GM23338 (cell line): ENCODE measurements at regions not wholly inside any gene's neighbourhood (a gene's known extent, or its start where the extent isn't known, plus 50 kb on each side); places are given as distances from the start of the nearest gene placed in this dataset.

Experiments
- ATAC-seq: fragments of 200-7000 bp; cut with Tn5 transposase; 3 replicates; pipeline ENCODE4 v1.9.1; 2020
- DNase-seq: peaks from one replicate; pipeline ENCODE4 v3.0.0-alpha.2; 2015; ENCODE audit warnings: low spot score
- H2AFZ ChIP-seq: fragments of 200-600 bp; sonication (generic); 2 replicates; pipeline ENCODE4 v1.8.0; 2016; ENCODE audit warnings: antibody characterized with exemption, mild to moderate bottlenecking, moderate library complexity
- H3F3A ChIP-seq: fragments of 200-600 bp; sonication (generic); replicated peaks from 2 replicates; pipeline ENCODE4 v1.8.0; 2017; ENCODE audit warnings: antibody characterized with exemption, mixed run types, low read depth
- H3K27ac ChIP-seq: fragments of 200-600 bp; sonication (generic); 2 replicates; pipeline ENCODE4 v1.6.1; 2016; ENCODE audit warnings: low read depth
- H3K27me3 ChIP-seq: fragments of 200-600 bp; sonication (generic); 2 replicates; pipeline ENCODE4 v1.8.0; 2016; ENCODE audit warnings: mild to moderate bottlenecking, mixed run types, moderate library complexity; ENCODE audit not compliant: insufficient read depth
- H3K36me3 ChIP-seq: fragments of 200-600 bp; sonication (generic); 2 replicates; pipeline ENCODE4 v1.8.0; 2016; ENCODE audit warnings: mild to moderate bottlenecking; ENCODE audit not compliant: insufficient read depth
- H3K4me1 ChIP-seq: fragments of 200-600 bp; sonication (generic); 2 replicates; pipeline ENCODE4 v1.8.0; 2016; ENCODE audit warnings: mild to moderate bottlenecking, moderate library complexity; ENCODE audit not compliant: insufficient read depth
- H3K4me2 ChIP-seq: fragments of 200-600 bp; sonication (generic); 2 replicates; pipeline ENCODE4 v1.7.1; 2017; ENCODE audit warnings: mixed run types
- H3K4me3 ChIP-seq: fragments of 200-600 bp; sonication (generic); 2 replicates; pipeline ENCODE4 v1.6.1; 2016; ENCODE audit warnings: mixed run types
- H3K79me2 ChIP-seq: fragments of 200-600 bp; sonication (generic); replicated peaks from 2 replicates; pipeline ENCODE4 v1.8.0; 2017; ENCODE audit warnings: mild to moderate bottlenecking; ENCODE audit not compliant: insufficient read depth
- H3K9me2 ChIP-seq: fragments of 200-600 bp; sonication (generic); 2 replicates; pipeline ENCODE4 v1.8.0; 2017; ENCODE audit not compliant: insufficient read depth
- H4K20me1 ChIP-seq: fragments of 200-600 bp; sonication (generic); replicated peaks from 2 replicates; pipeline ENCODE4 v1.8.0; 2017; ENCODE audit warnings: mild to moderate bottlenecking; ENCODE audit not compliant: insufficient read depth
- H3K27ac Mint-ChIP-seq: 2 replicates; pipeline ENCODE4 v1.8.0; 2020; ENCODE audit warnings: inconsistent platforms, mild to moderate bottlenecking, moderate library complexity, mixed read lengths
- H3K27me3 Mint-ChIP-seq: 3 replicates; pipeline ENCODE4 v1.8.0; 2022; ENCODE audit warnings: low read depth, mild to moderate bottlenecking, moderate library complexity, mixed read lengths, inconsistent platforms; ENCODE audit not compliant: insufficient read depth, poor library complexity
- H3K36me3 Mint-ChIP-seq: 3 replicates; pipeline ENCODE4 v1.8.0; 2021; ENCODE audit warnings: low read depth, mild to moderate bottlenecking, inconsistent platforms, moderate library complexity, mixed read lengths
- H3K4me1 Mint-ChIP-seq: 3 replicates; pipeline ENCODE4 v1.8.0; 2020; ENCODE audit warnings: mild to moderate bottlenecking, inconsistent platforms, mixed read lengths
- H3K4me3 Mint-ChIP-seq: 3 replicates; pipeline ENCODE4 v1.8.0; 2021; ENCODE audit warnings: moderate library complexity, mild to moderate bottlenecking, inconsistent platforms, mixed read lengths
- H3K9me3 Mint-ChIP-seq: 3 replicates; pipeline ENCODE4 v1.8.0; 2020; ENCODE audit warnings: moderate library complexity, mild to moderate bottlenecking, inconsistent platforms, mixed read lengths
- CREB1 ChIP-seq: fragments of 250-450 bp; sonication (Bioruptor Pico); IDR thresholded peaks from 2 replicates; pipeline ENCODE4 v1.5.0; 2020; ENCODE audit warnings: low read depth, mild to moderate bottlenecking, moderate library complexity
- CTCF ChIP-seq, 2 experiments: fragments of 200-600 bp in 1 of 2; sonication (generic) in 1 of 2; conservative IDR thresholded peaks; 2 replicates each; pipeline versions ENCODE4 v1.5.1 to v1.6.1; 2016 to 2017; ENCODE audit warnings: antibody characterized with exemption in 2 of 2, low read depth in 2 of 2, mild to moderate bottlenecking in 2 of 2, moderate library complexity in 1 of 2
- EZH2 ChIP-seq: fragments of 200-600 bp; sonication (generic); IDR thresholded peaks from one replicate; pipeline ENCODE4 v1.8.0; 2017; ENCODE audit warnings: antibody characterized with exemption, mild to moderate bottlenecking, low read depth; ENCODE audit not compliant: unreplicated experiment
- EZH2phosphoT487 ChIP-seq: fragments of 200-600 bp; sonication (generic); IDR thresholded peaks from one replicate; pipeline ENCODE4 v1.8.1; 2018; ENCODE audit warnings: antibody characterized with exemption; ENCODE audit not compliant: unreplicated experiment
- JUNB ChIP-seq: IDR thresholded peaks from one replicate; pipeline ENCODE4 v1.6.1; 2016; ENCODE audit warnings: antibody characterized with exemption; ENCODE audit not compliant: unreplicated experiment
- NANOG ChIP-seq: IDR thresholded peaks from 2 replicates; pipeline ENCODE4 v1.6.1; 2016; ENCODE audit warnings: antibody characterized with exemption, borderline replicate concordance
- POLR2AphosphoS5 ChIP-seq: IDR thresholded peaks from 2 replicates; pipeline ENCODE4 v1.6.1; 2016; ENCODE audit warnings: antibody characterized with exemption, low read depth
- STAT1 ChIP-seq: IDR thresholded peaks from one replicate; pipeline ENCODE4 v1.6.1; 2016; ENCODE audit warnings: antibody characterized with exemption; ENCODE audit not compliant: unreplicated experiment
- TF ChIP-seq, protein P1 (sequence below): IDR thresholded peaks from one replicate; pipeline ENCODE4 v1.6.1; 2018; ENCODE audit warnings: antibody characterized with exemption; ENCODE audit not compliant: unreplicated experiment
- TF ChIP-seq, protein P2 (sequence below): fragments of 250-450 bp; sonication (Bioruptor Pico); IDR thresholded peaks from 2 replicates; pipeline ENCODE4 v1.5.0; 2020; ENCODE audit warnings: mild to moderate bottlenecking, moderate library complexity
- TF ChIP-seq, protein P3 (sequence below): IDR thresholded peaks from 2 replicates; pipeline ENCODE4 v1.6.1; 2016; ENCODE audit warnings: antibody characterized with exemption

DNA sequence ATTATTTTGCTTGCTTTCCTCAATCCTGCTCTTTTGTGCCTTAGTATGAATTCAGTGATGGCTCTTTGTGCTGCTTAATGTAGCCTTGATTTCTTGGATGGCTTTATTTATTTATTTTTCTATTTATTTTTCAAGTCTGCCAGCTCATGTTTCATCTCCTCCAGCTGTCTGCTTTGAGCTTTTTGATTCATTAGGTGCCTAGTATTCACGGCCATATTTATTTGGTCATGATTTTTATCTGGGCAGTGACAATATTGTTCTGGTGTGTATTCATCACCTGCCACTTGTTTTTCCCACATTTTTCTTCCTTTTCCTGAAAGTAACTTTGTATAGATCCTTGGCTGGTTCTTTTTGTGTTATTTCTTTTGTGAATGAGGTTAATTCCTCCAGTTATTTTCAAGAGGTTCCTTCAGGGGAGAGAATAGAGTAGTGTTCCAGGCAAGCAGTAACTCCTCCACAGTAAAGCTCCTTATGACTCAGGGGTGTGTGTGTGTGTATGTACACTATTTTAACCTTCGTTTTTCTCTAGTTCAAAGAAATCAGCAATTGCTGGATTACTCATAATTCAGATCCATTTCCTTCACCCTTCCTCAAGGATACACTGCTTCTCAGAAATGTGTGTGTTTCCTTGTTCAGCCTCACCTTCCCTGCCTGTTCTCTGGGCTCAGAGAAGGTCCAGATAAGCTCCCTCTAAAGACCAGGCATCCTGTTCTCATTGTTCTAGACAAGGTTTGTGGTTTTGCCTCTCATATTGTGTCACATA, 51.6 kb upstream of the PMCH start:
- TF ChIP-seq JUNB (no peak), CREB1 (no peak), CTCF (conservative IDR thresholded peaks at IDR 0.05; ENCODE audit: low read depth in 2 of 2) (no peak), EZH2phosphoT487 (no peak), EZH2 (no peak), NANOG (no peak), STAT1 (no peak), POLR2AphosphoS5 (no peak)
- TF ChIP-seq, protein P1, sequence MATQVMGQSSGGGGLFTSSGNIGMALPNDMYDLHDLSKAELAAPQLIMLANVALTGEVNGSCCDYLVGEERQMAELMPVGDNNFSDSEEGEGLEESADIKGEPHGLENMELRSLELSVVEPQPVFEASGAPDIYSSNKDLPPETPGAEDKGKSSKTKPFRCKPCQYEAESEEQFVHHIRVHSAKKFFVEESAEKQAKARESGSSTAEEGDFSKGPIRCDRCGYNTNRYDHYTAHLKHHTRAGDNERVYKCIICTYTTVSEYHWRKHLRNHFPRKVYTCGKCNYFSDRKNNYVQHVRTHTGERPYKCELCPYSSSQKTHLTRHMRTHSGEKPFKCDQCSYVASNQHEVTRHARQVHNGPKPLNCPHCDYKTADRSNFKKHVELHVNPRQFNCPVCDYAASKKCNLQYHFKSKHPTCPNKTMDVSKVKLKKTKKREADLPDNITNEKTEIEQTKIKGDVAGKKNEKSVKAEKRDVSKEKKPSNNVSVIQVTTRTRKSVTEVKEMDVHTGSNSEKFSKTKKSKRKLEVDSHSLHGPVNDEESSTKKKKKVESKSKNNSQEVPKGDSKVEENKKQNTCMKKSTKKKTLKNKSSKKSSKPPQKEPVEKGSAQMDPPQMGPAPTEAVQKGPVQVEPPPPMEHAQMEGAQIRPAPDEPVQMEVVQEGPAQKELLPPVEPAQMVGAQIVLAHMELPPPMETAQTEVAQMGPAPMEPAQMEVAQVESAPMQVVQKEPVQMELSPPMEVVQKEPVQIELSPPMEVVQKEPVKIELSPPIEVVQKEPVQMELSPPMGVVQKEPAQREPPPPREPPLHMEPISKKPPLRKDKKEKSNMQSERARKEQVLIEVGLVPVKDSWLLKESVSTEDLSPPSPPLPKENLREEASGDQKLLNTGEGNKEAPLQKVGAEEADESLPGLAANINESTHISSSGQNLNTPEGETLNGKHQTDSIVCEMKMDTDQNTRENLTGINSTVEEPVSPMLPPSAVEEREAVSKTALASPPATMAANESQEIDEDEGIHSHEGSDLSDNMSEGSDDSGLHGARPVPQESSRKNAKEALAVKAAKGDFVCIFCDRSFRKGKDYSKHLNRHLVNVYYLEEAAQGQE: no peak
- TF ChIP-seq, protein P2, sequence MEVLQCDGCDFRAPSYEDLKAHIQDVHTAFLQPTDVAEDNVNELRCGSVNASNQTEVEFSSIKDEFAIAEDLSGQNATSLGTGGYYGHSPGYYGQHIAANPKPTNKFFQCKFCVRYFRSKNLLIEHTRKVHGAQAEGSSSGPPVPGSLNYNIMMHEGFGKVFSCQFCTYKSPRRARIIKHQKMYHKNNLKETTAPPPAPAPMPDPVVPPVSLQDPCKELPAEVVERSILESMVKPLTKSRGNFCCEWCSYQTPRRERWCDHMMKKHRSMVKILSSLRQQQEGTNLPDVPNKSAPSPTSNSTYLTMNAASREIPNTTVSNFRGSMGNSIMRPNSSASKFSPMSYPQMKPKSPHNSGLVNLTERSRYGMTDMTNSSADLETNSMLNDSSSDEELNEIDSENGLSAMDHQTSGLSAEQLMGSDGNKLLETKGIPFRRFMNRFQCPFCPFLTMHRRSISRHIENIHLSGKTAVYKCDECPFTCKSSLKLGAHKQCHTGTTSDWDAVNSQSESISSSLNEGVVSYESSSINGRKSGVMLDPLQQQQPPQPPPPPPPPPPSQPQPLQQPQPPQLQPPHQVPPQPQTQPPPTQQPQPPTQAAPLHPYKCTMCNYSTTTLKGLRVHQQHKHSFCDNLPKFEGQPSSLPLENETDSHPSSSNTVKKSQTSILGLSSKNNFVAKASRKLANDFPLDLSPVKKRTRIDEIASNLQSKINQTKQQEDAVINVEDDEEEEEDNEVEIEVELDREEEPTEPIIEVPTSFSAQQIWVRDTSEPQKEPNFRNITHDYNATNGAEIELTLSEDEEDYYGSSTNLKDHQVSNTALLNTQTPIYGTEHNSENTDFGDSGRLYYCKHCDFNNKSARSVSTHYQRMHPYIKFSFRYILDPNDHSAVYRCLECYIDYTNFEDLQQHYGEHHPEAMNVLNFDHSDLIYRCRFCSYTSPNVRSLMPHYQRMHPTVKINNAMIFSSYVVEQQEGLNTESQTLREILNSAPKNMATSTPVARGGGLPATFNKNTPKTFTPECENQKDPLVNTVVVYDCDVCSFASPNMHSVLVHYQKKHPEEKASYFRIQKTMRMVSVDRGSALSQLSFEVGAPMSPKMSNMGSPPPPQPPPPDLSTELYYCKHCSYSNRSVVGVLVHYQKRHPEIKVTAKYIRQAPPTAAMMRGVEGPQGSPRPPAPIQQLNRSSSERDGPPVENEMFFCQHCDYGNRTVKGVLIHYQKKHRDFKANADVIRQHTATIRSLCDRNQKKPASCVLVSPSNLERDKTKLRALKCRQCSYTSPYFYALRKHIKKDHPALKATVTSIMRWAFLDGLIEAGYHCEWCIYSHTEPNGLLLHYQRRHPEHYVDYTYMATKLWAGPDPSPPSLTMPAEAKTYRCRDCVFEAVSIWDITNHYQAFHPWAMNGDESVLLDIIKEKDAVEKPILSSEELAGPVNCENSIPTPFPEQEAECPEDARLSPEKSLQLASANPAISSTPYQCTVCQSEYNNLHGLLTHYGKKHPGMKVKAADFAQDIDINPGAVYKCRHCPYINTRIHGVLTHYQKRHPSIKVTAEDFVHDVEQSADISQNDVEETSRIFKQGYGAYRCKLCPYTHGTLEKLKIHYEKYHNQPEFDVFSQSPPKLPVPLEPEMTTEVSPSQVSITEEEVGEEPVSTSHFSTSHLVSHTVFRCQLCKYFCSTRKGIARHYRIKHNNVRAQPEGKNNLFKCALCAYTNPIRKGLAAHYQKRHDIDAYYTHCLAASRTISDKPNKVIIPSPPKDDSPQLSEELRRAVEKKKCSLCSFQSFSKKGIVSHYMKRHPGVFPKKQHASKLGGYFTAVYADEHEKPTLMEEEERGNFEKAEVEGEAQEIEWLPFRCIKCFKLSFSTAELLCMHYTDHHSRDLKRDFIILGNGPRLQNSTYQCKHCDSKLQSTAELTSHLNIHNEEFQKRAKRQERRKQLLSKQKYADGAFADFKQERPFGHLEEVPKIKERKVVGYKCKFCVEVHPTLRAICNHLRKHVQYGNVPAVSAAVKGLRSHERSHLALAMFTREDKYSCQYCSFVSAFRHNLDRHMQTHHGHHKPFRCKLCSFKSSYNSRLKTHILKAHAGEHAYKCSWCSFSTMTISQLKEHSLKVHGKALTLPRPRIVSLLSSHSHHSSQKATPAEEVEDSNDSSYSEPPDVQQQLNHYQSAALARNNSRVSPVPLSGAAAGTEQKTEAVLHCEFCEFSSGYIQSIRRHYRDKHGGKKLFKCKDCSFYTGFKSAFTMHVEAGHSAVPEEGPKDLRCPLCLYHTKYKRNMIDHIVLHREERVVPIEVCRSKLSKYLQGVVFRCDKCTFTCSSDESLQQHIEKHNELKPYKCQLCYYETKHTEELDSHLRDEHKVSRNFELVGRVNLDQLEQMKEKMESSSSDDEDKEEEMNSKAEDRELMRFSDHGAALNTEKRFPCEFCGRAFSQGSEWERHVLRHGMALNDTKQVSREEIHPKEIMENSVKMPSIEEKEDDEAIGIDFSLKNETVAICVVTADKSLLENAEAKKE: no peak
- TF ChIP-seq, protein P3, sequence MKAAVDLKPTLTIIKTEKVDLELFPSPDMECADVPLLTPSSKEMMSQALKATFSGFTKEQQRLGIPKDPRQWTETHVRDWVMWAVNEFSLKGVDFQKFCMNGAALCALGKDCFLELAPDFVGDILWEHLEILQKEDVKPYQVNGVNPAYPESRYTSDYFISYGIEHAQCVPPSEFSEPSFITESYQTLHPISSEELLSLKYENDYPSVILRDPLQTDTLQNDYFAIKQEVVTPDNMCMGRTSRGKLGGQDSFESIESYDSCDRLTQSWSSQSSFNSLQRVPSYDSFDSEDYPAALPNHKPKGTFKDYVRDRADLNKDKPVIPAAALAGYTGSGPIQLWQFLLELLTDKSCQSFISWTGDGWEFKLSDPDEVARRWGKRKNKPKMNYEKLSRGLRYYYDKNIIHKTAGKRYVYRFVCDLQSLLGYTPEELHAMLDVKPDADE: no peak
- Histone ChIP-seq H3K4me2 (no peak overlapping the region), H4K20me1 (no peaks in the 10 kb centered on the region), H2AFZ (no peak overlapping the region), H3K4me3 (no peak overlapping the region), H3K27ac (no peak overlapping the region), H3K27me3 (no peaks in the 10 kb centered on the region), H3K79me2 (no peaks in the 10 kb centered on the region), H3K4me1 (no peaks in the 10 kb centered on the region), H3K36me3 (no peaks in the 10 kb centered on the region), H3K9me2 (no peaks in the 10 kb centered on the region), H3F3A (no peaks in the 10 kb centered on the region)
- 0 out of 3 replicates have a peak, but pooled peaks cover 2% of the 10 kb centered on the region for H3K9me3 Mint-ChIP-seq
- H3K4me3 Mint-ChIP-seq: no peak overlapping the region
- ATAC-seq: no peak
- no peak for DNase-seq
- no peaks in the 10 kb centered on the region; the same call in 2 of the 3 replicates for H3K4me1 Mint-ChIP-seq
- H3K27me3 Mint-ChIP-seq: no peaks in the 10 kb centered on the region
- no peak overlapping the region for H3K27ac Mint-ChIP-seq
- H3K36me3 Mint-ChIP-seq: no peaks in the 10 kb centered on the region; the same call in 2 of the 3 replicates
